Chondrocyte (in vitro differentiated cells): ENCODE measurements at regions not wholly inside any gene's neighbourhood (a gene's known extent, or its start where the extent isn't known, plus 50 kb on each side); places are given as distances from the start of the nearest gene placed in this dataset.
A peak's percentile ranks its signal among the peaks of the same experiment; 100 is the strongest.

Experiments
- DNase-seq: peaks from one replicate; pipeline ENCODE4 v3.0.0; 2021; ENCODE audit warnings: mixed read lengths, low spot score
- H3K27ac Mint-ChIP-seq: one replicate; pipeline ENCODE4 v1.8.0; 2021; ENCODE audit warnings: mild to moderate bottlenecking, moderate library complexity, mixed read lengths; ENCODE audit not compliant: unreplicated experiment
- H3K27me3 Mint-ChIP-seq: 2 replicates; pipeline ENCODE4 v1.8.0; 2021; ENCODE audit warnings: low read depth, mixed read lengths
- H3K36me3 Mint-ChIP-seq: 2 replicates; pipeline ENCODE4 v1.8.0; 2021; ENCODE audit warnings: low read depth, mixed read lengths
- H3K4me1 Mint-ChIP-seq: 2 replicates; pipeline ENCODE4 v1.8.0; 2021; ENCODE audit warnings: low read depth, mild to moderate bottlenecking, mixed read lengths
- H3K4me3 Mint-ChIP-seq: one replicate; pipeline ENCODE4 v1.8.0; 2021; ENCODE audit warnings: mild to moderate bottlenecking, moderate library complexity, mixed read lengths; ENCODE audit not compliant: unreplicated experiment
- H3K9me3 Mint-ChIP-seq: 2 replicates; pipeline ENCODE4 v1.8.0; 2021; ENCODE audit warnings: low read depth, mixed read lengths
- CTCF ChIP-seq: fragments of 200-600 bp; sonication (generic); IDR thresholded peaks from 2 replicates; pipeline ENCODE4 v1.5.0; 2021; ENCODE audit warnings: antibody characterized with exemption, mild to moderate bottlenecking, moderate library complexity

GRCh38 chr4:3658530-3658913, 107.7 kb upstream of the ADRA2C start:
- H3K4me3 Mint-ChIP-seq = no peak overlapping the region
- TF ChIP-seq CTCF = no peak
- no peaks in the 10 kb centered on the region for H3K9me3 Mint-ChIP-seq
- H3K27me3 Mint-ChIP-seq = peaks cover 66% of the 10 kb centered on the region
- peak overlapping the region; percentile 75 for H3K27ac Mint-ChIP-seq
- peaks cover 2% of the 10 kb centered on the region for H3K36me3 Mint-ChIP-seq
- DNase-seq = no peak
- peaks cover 16% of the 10 kb centered on the region for H3K4me1 Mint-ChIP-seq

GRCh38 chr4:3657902-3658529, 108.2 kb upstream of the ADRA2C start:
- DNase-seq = no peak
- Mint-ChIP-seq H3K27ac (peak overlapping the region; percentile 75), H3K4me3 (no peak overlapping the region), H3K27me3 (peaks cover 67% of the 10 kb centered on the region), H3K4me1 (peaks cover 16% of the 10 kb centered on the region), H3K36me3 (peaks cover 2% of the 10 kb centered on the region), H3K9me3 (no peaks in the 10 kb centered on the region)
- no peak for TF ChIP-seq CTCF

- Mint-ChIP-seq H3K27ac (no peak overlapping the region), H3K36me3 (peaks cover 2% of the 10 kb centered on the region), H3K27me3 (peaks cover 67% of the 10 kb centered on the region), H3K4me3 (no peak overlapping the region), H3K9me3 (no peaks in the 10 kb centered on the region), H3K4me1 (peaks cover 16% of the 10 kb centered on the region)
- TF ChIP-seq CTCF = no peak
- DNase-seq = no peak
These were observed 109.5 kb upstream of the ADRA2C start for GRCh38 chr4:3656416-3657356.

GRCh38 chr4:3655963-3656362, 110.2 kb upstream of the ADRA2C start:
- no peak for DNase-seq
- no peaks in the 10 kb centered on the region for H3K9me3 Mint-ChIP-seq
- peaks cover 2% of the 10 kb centered on the region for H3K36me3 Mint-ChIP-seq
- TF ChIP-seq CTCF = no peak
- H3K4me1 Mint-ChIP-seq = peaks cover 16% of the 10 kb centered on the region
- H3K4me3 Mint-ChIP-seq = no peak overlapping the region
- H3K27me3 Mint-ChIP-seq = peaks cover 66% of the 10 kb centered on the region
- no peak overlapping the region for H3K27ac Mint-ChIP-seq

GRCh38 chr4:3655485-3655884, 110.7 kb upstream of the ADRA2C start:
- Mint-ChIP-seq H3K9me3 (no peaks in the 10 kb centered on the region), H3K36me3 (peaks cover 2% of the 10 kb centered on the region), H3K4me1 (peaks cover 15% of the 10 kb centered on the region), H3K27ac (no peak overlapping the region), H3K4me3 (no peak overlapping the region), H3K27me3 (peaks cover 63% of the 10 kb centered on the region)
- DNase-seq = no peak
- no peak for TF ChIP-seq CTCF
